ENCODE measurements at regions not wholly inside any gene's neighbourhood (a gene's known extent, or its start where the extent isn't known, plus 50 kb on each side); places are given as distances from the start of the nearest gene placed in this dataset.
"Not testable (repeated sequence)": the region's sequence is repeated elsewhere in the genome, so short reads cannot be mapped to it uniquely, and the experiment has no call there.

DNA sequence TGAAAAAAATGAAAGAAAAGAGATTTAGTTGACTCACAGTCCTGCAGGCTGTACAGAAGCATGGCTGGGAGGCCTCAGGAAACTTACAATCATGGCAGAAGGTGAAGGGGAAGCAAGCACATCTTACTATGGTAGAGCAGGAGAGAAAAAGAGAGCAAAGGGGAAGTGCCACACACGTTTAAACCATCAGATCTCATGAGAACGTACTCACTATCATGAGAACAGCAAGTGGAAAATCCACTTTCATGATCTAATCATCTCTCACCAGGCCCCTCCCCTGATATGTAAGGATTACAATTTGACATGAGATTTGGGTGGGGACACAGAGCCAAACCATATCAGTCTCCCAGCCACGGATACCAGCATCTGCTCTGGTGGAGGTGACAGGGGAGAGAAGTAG lies 50.8 kb upstream of the CPOX start:
- no peak for DNase-seq (ENCODE audit: low read depth in 4 of 4, low spot score in 3 of 4)

DNA sequence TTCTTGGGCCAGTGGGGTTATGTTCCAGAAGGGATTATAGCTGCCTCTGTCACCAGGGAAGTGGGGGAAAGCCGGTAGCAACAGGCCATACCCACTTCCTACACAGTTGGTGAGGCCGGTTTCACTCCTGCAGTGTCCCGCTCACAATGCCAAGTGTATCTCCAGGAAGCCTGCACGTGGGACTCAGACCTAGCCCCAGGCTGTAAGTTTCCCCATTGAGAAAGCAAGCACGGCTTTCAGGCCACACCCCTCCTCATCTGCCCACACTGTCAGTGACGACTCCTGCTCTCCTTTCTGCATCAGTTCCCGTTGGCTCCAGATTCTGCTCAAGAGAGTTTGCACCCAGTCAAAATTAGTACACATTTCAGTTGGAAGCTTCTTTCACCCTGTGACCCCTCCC lies 51.6 kb upstream of the CPOX start:
- no peak for DNase-seq (ENCODE audit: low read depth in 4 of 4, low spot score in 3 of 4)

DNA sequence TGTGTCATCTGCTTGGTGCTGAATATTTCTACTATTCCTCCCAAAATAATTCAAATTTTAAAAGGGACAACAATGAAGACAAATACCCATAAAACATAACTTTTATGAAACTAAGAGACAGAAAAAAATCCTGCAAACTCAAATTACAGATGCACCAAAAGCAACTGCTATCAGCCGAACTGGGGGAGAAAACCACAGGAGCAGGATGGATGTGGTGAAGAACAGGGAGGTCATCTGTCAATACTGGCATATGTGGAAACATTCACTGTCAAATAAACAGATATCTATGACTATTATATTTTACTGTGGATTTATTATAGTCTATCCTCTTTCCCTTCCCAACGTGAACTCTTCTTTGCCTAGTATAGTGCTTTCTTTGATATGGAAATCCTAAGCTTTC lies 53.3 kb upstream of the CPOX start:
- DNase-seq (ENCODE audit: low read depth in 4 of 4, low spot score in 3 of 4) = no peak

DNA sequence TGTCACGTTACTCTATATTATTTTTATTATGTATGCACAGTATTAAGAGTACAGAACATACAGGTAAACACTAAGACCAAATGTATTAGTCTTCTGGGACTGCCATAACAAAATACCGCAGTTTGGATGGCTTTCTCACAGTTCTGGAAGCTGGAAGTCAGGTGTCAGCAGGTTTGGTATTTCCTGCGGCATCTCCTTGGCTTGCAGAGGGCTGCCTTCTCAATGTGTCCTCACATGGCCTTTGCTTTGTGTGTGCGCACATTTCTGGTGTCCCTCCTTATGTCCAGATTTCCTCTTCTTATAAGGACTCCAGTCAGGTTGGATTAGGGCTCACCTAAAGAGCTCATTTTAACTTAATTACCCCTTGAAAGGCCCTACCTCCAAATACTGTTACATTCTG lies 53.8 kb upstream of the CPOX start:
- no peak for DNase-seq (ENCODE audit: low read depth in 4 of 4, low spot score in 3 of 4)

DNA sequence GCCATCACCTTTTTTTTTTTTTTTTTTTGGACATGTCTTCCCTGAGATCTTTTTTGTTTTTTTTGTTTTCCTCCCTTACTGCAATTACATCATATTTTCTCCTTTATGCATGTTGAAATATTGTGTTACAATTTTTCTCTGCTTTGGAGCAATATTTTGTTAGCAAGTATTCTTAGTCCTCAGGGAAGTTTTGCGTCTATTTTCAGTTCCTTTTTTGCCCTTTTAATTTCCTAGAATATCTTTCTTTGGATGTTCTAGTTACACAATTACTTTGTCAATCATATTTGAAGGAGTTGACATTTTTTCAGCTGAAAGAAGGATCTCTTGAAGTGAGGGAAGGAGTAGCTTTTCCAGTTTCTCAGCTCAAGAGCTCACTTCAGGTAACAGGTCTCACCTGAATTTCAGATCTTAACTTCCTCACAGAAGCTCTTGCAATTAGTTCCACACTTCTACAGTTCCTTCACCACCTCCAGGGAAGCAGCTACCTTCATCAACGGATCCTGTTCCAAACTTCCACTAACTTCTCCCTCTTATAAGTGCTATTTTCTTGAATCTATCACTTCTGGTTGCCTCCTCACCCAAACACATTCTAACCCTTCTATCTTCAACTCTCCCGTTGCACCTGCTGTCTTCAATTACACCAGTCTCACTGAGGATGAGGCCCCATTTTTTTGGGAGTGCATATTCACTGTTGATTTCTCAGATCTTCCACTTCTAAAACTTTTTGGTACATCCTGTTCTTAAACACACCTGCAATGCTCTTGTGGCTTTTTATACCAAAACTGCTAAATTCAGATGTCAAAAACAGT lies 57.8 kb upstream of the CPOX start:
- DNase-seq (ENCODE audit: low read depth in 4 of 4, low spot score in 3 of 4) = no peak

DNA sequence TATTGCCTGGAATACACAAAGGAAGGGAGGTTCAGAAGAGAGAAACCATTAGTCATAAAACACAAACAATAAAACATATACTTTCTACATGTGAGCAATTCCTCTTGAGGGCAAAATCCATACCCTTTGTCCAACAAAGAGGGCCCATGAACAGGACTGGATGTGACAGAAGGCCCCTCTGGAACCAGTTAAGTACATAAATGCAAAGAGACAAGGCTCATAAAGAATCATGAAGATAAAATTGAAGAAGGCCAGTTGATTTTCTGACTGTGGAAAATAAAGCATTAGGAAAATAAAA lies 58.3 kb upstream of the CPOX start:
- DNase-seq (ENCODE audit: low read depth in 4 of 4, low spot score in 3 of 4) = no peak

DNA sequence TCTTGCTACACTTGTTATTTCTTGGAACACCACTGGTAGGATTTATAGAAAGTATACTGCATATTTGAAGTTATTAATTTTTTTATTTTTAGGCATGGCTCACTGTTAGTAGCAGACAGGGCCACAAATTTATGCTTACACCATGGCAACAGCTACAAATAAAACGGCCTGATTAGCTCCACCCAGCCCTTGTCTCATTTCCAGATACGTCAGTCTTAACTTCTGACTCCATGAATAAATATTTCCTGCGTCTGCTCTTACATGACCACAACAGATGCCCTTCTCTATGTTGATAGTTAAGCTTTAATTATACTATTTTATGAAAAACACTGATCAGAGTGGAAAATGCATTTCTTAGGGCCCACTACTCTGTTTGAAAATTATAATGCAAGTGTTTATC lies 62.3 kb upstream of the CPOX start:
- DNase-seq (ENCODE audit: low read depth in 4 of 4, low spot score in 3 of 4) = no peak

DNA sequence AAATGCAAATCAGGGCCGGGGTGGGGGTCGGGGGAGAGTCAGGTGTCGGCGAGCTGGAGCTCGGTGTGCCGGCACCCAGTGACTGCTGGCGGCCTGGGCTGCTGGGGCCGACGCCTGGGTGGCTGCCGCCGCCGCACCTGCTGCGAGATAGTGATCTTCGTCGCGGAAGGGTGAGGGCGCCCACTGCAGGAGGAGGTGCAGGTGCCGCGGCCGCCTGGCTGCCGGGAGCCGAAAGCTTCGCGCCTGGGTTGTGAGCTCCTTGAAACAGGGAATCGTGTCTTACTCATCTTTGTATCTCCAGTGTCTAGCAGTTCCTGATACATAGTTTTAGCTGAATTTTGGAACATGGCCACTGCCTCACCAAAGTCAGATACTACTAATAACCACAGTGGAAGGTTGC lies 64.0 kb upstream of the CPOX start:
- peak in 2 of 4 donors; percentile 5 to 10 for DNase-seq (ENCODE audit: low read depth in 4 of 4, low spot score in 3 of 4)

DNA sequence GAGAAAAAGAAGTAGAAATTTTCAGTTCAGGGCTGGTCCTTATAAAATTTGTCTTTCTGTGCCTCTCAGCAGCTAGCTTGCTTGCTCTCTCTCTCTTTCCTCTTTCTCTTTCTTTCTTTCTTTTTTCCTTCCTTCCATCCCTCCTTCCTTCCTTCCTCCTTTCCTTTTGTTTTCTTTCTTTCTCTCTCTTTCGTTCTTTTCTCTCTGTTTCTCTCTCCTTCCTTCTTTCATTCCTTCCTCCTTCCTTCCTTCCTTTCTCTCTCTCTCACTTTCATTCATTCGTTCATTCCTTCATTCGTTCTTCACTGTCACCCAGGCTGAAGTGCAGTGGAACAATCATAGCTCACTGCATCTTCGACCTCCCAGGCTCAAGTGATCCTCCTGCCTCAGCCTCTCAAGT lies 69.3 kb upstream of the CPOX start:
- DNase-seq (ENCODE audit: low read depth in 4 of 4, low spot score in 3 of 4) = no peak

DNA sequence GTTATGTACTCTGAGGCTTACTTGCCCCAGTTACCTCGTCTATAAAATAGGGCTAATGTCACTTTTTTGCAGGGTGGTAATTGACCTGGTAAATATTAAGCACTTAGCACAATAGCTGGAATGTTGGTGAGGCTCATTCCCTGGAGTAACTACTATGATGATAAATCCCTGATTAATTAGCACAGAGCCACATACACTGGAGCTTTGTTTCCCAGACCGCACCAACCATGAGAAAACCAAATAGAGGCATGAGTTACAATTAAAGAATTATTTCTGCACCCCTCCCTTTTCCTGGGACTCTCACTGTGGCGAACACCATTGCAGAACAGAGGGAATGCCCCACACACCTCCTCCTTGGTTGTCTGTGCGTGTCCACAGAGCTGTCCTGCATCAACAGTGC lies 76.6 kb upstream of the CPOX start:
- no peak for DNase-seq (ENCODE audit: low read depth in 4 of 4, low spot score in 3 of 4)

DNA sequence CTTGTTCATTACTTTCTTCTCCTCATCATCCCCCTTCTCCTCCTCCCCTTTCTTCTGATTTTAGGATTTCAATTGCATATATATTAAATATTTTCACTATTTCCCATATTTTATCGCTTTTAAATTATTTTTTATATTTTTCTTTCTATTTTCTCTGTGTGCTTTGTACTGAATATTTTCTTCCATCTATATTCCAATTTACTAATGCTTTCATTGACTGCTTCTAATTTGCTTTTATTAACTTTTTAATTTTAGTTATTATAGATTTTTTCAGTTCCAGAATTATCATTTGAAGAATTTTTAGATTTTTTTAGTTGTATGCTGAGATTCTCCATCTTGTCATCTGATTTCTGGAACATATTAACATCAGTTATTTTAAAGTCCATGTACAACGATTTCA lies 83.2 kb upstream of the ST3GAL6 start:
- no peak for DNase-seq (ENCODE audit: low read depth in 4 of 4, low spot score in 3 of 4)

DNA sequence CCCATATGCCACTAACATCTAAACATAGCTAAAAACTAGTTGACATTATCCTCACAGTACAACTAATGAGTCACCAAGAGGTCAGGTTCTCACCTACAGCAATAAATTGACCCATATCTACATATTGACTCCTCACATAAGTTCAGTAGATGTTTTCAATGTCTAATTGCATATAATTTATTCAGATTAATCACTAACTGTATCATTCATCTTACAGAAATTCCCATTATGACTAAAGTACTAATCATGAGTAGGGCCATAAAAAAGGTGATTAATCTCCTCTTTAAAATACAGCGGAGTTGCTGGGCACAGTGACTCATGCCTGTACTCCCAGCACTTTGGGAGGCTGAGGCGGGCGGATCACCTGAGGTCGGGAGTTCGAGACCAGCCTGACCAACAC lies 82.4 kb upstream of the ST3GAL6 start:
- DNase-seq (ENCODE audit: low read depth in 4 of 4, low spot score in 3 of 4) = no peak

DNA sequence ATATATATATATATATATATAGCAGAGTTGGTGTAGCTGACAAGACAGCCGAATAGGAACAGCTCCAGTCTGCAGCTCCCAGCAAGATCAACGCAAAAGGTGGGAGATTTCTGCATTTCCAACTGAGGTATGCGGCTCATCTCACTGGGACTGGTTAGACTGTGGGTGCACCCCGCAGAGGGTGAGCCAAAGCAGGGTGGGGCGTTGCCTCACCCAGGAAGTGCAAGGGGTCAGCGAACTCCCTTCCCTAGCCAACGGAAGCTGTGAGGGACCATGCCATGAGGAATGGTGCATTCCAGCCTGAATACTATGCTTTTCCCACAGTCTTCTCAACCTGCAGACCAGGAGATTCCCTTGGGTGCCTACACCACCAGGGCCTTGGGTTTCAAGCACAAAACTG lies 81.7 kb upstream of the ST3GAL6 start:
- no peak for DNase-seq (ENCODE audit: low read depth in 4 of 4, low spot score in 3 of 4)

DNA sequence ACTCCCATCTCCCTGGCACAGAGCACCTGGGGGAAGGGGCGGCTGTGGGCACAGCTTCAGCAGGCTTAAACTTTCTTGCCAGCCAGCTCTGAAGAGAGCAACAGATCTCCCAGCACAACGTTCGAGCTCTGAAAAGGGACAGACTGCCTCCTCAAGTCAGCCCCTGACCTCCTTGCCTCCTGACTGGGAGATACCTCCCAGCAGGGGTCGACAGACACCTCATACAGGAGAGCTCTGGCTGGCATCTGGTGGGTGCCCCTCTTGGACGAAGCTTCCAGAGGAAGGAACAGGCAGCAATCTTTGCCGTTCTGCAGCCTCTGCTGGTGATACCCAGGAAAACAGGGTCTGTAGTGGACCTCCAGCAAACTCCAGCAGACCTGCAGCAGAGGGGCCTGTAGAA lies 80.7 kb upstream of the ST3GAL6 start:
- DNase-seq (ENCODE audit: low read depth in 4 of 4, low spot score in 3 of 4) = not testable (repeated sequence)

DNA sequence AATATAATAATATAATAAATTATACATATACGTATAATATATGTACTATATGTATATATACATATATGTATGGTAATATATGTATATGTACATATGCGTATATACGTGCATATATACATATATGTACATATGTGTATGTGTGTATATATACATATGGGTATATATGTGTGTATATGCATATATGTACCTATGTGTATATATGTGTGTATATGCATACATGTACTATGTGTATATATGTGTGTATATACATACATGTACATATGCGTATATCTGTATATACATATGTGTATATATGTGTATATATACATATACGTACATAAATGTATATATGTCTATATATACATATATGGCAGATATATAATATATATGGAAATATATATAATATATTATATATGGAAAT lies 74.8 kb upstream of the ST3GAL6 start:
- no peak for DNase-seq (ENCODE audit: low read depth in 4 of 4, low spot score in 3 of 4)

DNA sequence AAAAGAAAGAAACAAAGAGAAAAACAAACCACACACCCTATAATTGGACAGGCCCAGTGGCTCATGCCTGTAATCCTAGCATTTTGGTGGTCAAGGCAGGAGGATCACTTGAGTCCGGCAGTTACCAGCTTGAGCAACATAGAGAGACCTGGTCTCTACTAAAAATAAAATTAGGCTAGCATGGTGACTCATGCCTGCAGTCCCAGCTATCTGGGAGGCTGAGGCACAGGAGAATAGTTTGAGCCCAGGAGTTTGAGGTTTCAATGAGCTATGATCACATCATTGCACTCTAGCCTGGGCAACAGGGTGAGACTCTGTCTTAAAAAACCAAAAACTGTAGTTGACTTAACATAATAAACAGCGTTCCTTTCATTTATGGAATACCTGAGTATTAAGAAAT lies 72.3 kb upstream of the ST3GAL6 start:
- no peak for DNase-seq (ENCODE audit: low read depth in 4 of 4, low spot score in 3 of 4)

DNA sequence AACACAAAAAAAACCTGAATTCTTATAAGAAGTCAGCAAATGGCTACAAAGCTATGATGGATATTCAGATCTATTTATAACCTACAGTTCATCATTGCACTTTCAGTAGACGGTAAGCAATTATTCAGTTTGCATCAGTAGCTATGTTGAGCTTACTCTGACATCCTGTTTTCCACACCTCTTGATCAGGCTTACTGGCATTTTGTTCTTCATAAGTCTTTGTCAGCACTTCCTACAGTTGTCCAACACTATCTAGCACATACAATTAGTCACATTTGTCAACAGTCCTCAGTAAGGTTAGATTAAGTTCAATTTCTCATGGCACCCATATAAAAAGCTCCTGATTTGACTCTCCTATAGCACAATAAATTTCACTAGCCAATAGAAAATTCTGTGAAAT lies 71.2 kb upstream of the ST3GAL6 start:
- no peak for DNase-seq (ENCODE audit: low read depth in 4 of 4, low spot score in 3 of 4)

DNA sequence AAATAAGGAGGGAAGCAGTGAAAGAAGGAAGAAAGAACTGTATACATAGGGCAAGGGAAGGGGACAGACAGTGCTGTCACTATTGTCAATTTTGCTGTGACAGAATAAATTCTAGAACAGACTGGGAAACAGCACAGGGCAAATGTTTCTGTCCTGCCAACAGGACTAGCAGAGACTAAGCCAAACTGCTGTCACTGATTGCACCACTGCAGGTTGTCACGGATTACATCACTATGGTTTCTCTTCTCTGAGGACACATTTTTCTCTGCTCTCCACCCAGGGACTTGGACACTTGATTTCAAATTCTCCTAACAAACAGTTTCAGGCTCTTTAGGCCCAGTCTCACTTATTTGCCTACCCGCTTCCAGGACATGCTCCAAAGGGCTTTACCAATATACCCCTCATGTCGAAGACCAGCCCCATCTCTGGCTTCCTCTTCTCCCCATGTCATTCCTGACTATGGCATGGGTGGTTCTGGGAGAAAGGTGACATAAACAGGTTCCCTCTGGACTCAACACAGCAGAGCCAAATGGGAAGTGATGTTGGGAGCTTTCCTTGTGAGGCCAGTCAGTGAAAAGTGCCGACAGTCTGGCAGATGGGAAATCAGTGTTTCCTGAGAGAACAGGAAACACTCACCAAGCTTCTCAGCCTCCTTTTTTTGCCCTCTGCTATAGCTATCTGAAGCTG lies 70.2 kb upstream of the ST3GAL6 start:
- no peak for DNase-seq (ENCODE audit: low read depth in 4 of 4, low spot score in 3 of 4)

DNA sequence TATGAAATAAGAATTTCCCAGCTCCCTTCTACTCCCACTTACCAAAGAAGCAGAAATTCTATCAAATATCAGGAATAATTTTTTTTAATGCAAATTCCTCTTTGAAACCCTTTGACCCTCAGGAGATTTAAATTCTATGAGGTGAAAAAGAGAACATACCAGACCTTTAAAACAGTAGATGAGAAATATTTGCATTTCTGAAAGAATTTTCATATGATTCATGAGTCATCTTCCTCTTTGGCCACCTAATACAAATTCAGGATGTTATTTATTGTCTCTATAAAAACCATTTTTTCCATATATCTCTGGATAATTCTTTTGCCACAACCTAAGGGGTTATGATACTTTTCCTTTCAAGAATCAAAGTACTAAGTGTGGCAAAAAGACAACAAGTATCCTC lies 67.3 kb upstream of the ST3GAL6 start:
- no peak for DNase-seq (ENCODE audit: low read depth in 4 of 4, low spot score in 3 of 4)

DNA sequence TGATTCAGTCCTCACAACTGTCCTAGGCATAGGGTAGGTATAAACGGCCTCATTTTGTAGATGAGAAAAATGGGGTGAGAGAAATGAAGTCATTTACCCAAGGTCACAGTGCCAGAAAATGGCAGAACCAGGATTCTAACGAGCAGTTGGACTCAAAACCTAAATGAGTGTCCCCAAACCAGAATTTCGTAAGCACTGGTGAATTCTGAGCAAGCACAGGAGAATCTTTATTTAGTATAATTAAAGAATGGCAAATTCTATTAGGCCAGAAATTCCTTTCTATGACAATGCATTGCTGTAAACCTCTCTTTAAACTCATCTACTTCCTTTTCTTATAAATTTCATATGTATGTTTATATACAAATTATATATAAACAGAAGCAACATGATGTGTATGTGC lies 66.8 kb upstream of the ST3GAL6 start:
- not testable (repeated sequence) for DNase-seq (ENCODE audit: low read depth in 4 of 4, low spot score in 3 of 4)

DNA sequence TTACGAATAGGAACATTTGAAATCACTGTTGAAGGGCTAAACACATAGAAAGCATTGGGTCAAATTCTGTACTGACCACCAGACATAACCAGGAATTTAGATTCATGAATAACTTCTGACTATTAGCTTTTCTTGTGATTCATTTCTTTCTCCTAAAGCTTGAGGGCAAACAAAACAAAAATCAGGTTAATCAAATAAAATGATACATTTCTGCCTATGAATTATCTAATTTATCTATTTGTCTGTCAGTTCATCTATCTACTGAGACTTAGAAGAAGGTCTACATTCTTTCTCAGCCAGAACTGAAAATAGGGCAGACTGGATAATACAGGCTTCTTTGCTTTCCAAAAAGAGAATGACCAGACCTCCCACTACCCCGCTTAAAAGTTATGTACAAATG lies 65.9 kb upstream of the ST3GAL6 start:
- DNase-seq (ENCODE audit: low read depth in 4 of 4, low spot score in 3 of 4) = no peak

DNA sequence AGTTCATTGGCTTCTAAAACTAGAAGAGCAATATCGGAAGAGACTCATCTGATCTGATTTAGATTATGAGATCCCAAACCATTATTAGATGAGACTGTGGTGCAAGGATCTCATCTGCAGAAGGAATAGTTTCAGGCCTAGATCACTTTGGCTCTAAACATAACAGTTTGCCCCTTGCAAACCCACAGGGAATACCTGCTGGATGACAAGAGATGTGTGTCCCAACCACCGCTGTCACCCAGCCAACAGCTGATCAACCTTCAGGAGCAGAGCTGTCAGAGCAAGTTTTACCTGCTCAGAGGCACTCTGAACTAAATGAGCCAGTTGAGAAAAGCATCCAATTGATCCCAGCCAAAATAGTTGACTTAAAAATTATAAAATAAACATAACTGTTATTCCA lies 64.0 kb upstream of the ST3GAL6 start:
- no peak for DNase-seq (ENCODE audit: low read depth in 4 of 4, low spot score in 3 of 4)

Data from right renal pelvis (tissue), 4 donors.